Hematopoietic multipotent progenitor cell treated with erythropoietin and hydrocortisone succinate and interleukin-3 and kit ligand, for 15 days (in vitro differentiated cells): ENCODE measurements at regions not wholly inside any gene's neighbourhood (a gene's known extent, or its start where the extent isn't known, plus 50 kb on each side); places are given as distances from the start of the nearest gene placed in this dataset.
"Not testable (repeated sequence)": the region's sequence is repeated elsewhere in the genome, so short reads cannot be mapped to it uniquely, and the experiment has no call there.

Experiments used
- DNase-seq: peaks from one replicate; pipeline ENCODE4 v3.0.0-alpha.2; 2015; ENCODE audit warnings: low spot score

DNA sequence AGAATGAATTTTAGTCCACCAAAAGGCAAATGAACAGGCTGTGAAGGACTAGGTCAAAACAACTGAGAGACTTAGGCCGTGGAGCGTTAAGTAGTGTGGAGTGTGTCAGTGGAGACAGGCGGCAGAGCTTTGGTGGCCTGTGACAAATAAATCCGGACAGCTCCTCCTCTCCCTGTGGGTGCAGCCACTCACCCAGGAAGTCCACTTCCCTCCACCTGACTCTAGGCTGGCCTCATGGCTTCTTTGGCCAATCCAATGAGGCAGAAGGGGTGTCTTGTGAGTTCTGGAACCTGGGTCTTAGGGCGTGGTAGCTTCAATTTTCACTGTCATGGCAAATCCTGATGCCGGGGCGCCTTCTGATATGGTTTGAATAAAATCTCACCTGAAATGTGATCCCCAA lies 180.9 kb upstream of the C14orf180 start:
- DNase-seq, result no peak

- DNase-seq, result no peak
These were observed 180.0 kb upstream of the C14orf180 start for GRCh38 chr14:104399432-104400155.

DNA sequence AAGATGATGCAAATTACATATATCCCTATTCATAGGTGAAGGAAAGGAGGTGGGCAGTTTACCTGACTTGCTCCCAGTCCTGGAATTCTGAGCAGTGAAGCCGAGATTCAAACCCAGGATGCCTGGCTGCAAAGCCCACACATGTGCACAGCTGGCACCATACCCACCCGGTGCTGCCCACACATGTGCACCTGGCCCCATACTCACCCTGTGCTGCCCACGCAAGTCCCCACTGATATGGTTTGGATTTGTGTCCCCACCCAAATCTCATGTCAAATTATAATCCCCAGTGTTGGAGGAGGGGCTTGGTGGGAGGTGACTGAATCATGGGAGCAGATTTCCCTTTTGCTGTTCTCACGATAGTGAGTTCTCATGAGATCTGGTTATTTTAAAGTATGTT lies 179.2 kb upstream of the C14orf180 start:
- no peak for DNase-seq

- no peak for DNase-seq
These were observed 177.8 kb upstream of the C14orf180 start for GRCh38 chr14:104401785-104402184.

GRCh38 chr14:104402303-104402702 lies 177.3 kb upstream of the C14orf180 start:
- DNase-seq, result not testable (repeated sequence)

- no peak for DNase-seq
These were observed 175.9 kb upstream of the C14orf180 start for GRCh38 chr14:104403421-104404220.

DNA sequence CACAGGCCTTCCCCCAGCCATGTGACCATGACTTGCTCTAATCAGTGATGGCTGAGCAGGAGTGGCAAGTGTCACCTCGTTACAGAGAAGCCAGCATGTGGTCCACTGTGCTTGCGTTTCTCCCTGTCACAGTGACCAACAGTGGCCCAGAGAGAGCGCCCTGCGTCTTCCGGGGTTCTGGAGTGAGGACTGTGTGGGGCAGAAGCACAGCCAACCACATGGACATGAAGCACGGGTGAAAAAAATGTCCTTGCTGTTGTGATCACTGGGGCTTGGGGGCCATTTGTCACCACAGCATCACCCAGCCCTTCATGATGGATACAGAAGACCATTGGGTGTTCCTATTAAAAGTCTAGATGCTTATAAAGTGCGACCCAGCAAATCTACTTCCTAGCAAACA lies 174.6 kb upstream of the C14orf180 start:
- DNase-seq, result no peak

DNA sequence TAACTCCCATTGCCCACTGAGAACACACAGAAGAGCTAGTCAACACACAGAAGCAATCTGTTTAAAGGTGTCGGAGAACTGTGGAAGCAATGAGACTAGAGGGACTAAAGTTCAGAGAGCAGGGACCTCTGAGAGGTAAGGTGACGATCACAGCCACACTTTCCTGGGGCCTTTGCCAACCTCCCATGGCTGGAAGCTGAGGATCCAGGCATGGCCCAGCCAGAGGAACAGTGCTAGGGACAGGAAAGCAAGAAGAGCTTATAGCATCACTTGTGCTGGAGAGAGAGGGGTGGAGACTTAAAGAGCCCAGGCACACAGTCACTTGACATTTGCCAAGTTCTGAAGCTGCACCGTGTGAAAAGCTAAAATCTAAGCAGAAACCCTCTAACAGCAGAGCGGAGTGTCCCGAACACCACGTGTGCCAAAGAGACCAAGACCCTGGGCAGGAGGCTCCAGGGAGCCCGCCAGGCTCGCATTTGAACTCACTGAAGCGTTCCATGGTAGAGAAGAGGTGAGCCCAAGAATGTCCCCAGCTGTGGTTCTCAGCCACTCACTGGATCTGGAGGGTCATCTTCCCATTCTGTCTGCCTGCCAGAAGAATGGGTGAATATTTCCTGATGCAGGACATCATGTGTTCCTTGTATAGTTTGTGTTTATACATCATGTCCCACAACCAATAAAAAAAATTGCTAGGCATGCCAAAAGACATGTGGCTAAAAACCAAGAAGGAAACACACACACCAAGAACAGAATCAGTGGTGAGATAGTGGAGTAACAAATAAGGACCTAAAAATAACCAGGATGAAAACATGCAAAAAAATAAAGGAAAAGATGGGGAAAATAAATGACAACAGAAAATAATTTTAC lies 174.0 kb upstream of the C14orf180 start:
- no peak for DNase-seq

DNA sequence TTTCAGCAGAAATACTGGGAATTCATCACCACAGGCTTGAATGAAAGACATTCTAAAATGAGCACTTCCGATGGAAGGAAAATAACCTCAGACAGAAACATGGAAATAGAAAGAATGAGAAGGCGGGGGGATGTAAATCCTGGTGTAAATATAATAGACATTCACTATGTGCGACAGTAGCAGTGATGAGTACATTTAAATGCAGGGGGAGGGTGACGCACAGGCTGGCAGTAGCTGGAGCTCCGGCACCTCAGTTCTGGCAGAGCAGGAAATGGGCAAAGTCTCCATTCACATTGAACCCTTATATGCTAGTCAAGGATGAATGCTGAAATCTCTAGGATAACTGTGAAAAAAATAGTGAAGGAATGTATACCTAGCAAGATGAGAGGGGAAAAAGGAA lies 172.7 kb upstream of the C14orf180 start:
- DNase-seq, result no peak

DNA sequence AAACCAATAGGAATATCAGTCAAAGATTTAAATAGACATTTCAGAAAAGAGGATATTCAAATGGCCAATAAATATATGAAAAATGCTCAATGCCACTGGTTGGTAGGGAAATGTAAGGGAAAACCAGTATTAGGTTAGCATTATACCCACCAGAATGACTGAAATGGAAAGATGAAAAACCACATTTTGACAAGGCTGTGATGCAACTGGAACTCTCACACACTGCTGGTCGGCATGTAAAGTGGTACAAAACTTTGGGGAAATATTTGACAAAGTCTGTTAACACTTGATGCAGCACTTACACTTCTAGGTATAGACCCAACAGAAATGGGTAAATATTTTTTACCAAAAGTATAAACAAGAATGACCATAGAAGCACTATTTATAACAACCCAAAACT lies 163.2 kb upstream of the C14orf180 start:
- no peak for DNase-seq

DNA sequence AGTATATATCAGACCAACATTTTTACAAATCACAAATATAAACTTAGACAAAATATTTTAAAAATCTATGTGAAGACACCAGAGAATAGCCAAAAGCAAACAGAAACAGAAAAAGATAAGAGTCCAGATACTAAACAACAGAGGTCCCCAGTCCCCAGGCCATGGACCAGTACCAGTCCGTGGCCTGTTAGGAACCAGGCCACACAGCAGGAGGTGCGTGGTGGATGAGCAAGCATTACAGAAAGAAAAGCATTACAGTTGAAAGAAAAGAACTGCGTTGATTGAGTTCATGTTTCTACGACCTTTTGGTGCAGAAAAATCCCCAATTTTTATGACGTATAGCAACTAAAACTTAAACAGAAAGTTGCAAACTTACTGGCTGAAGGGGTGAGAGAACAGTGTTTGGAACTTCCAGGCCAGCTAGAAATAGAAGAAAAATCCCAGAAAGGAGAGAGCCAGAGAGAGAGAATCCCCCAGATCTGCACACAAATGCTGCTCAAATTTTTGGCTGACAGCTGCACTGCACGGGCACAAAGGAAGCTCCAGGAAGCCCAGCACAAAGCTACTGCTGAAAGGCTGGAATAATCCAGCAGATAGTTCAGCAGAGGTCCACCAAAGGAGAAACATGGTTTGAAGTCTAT lies 159.6 kb upstream of the C14orf180 start:
- DNase-seq, result no peak

DNA sequence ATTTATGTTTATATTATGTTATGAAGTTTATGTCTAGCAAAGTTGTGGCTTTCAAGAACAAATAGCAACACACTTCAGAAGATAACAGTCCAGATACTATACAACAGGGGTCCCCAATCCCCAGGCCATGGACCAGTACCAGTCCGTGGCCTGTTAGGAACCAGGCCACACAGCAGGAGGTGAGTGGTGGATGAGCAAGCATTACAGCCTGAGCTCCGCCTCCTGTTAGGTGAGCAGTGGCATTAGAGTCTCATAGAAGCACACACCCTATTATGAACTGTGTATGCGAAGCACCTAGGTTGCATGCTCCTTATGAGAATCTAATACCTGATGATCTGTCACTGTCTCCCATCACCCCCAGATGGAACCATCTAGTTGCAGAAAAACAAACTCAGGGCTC lies 159.0 kb upstream of the C14orf180 start:
- not testable (repeated sequence) for DNase-seq

- DNase-seq, result no peak
These were observed 158.6 kb upstream of the C14orf180 start for GRCh38 chr14:104420990-104421389.

GRCh38 chr14:104421401-104421821 lies 158.2 kb upstream of the C14orf180 start:
- no peak for DNase-seq

DNA sequence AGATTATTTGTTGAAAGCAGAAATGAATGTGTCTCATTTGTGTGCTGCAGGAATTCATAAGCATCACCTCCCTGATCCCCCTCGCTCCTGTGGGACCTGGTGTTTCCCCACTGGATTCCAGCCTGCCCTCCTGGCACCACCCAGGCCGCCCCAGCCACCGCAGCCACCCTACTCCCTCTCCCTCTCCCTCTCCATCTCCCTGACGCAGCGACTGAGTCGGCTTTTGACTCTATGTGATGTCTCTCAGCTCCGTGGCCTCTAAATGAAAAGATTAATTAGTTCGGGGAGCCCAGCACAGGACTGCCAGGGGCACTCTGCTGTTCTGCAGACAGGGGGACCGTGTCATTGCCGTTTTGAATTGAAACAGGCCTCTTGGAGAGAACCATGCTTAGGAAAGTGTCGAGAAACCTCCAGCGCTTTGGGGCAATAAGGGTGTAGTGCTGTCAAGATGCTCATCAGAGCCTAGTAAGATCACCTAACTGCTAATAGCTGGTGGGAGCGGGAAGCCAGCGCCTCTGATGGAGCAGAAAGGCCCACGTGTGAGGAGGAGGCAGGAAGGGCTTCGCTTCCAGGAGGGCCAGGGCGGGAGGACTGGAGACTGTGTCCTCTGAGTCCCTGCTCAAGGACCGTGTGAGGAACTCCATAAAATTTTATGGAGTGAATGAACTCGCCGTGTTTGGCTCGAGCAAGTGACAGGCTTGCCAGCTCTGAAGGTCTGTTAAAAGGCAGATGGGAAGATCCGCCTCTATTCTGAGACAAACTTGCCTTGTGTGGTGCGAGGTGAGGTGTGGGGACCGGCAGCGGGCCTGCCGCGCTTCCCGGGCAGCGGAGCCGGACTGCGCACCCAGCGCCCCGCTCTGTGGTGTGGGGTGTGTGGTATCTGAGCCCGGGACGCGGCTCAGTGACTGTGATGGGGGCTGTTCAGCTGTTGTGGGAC lies 157.4 kb upstream of the C14orf180 start:
- DNase-seq, result no peak

DNA sequence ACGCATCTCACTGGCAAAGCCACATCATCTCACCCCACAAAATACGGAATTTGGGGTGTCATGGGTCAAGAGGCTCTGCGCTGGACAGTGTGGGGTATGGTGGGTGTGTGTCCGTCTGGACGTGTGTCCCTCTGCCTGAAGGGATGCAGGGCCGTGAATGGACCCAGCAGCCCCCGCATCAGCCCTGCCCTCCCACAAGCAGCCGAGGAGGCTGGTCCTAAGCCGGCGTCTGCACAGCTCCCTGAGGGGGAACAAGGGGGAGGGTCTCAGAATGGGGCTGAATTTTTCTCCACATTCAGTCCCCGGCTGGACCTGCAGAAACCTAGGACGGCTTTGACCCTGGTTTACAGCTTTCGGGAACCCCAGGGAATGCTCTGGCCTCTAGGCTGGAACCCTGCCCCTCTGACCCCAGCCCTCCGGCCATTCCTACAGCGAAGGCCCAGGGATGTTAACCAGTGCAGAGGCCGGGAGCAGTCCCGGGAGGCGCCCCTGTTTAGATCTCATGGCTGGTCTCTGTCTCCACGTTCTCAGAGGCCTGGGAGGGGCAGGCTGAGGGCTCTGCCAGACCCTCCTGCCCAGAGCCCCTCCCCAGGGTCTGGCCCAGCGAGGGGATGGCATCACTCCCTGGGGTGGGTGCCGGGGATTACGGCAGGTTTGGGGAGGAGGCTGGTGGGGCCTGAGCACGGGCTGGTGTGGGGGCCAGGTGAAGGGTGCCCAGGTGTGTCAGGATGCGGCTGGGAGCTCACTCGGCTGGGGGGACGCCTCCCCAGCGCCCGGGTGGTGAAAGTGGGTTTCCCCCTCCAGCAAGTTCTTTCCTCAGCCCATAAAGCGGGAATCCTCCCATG lies 156.5 kb upstream of the C14orf180 start:
- no peak for DNase-seq

- DNase-seq, result no peak
These were observed 155.7 kb upstream of the C14orf180 start for GRCh38 chr14:104423701-104424405.

GRCh38 chr14:104424406-104425072 lies 155.0 kb upstream of the C14orf180 start:
- no peak for DNase-seq
